ENCODE measurements at regions not wholly inside any gene's neighbourhood (a gene's known extent, or its start where the extent isn't known, plus 50 kb on each side); places are given as distances from the start of the nearest gene placed in this dataset.

GRCh38 chr2:60706021-60706420 lies 50.0 kb upstream of the PAPOLG start:
- TF ChIP-seq CTCF (conservative IDR thresholded peaks at IDR 0.05 in 1 of 2, IDR thresholded peaks at IDR 0.05 in 1 of 2; ENCODE audit: extremely low read depth in 1 of 2, insufficient read depth in 1 of 2, low read depth in 1 of 2, low read length in 2 of 2) (no peak), EZH2 (IDR thresholded peaks at IDR 0.05; ENCODE audit: borderline replicate concordance, low read length) (no peak)

Measured in mammary epithelial cell (primary cell).